Mucosa of descending colon (tissue), 3 donors: ENCODE measurements at regions not wholly inside any gene's neighbourhood (a gene's known extent, or its start where the extent isn't known, plus 50 kb on each side); places are given as distances from the start of the nearest gene placed in this dataset.
A peak's percentile ranks its signal among the peaks of the same experiment; 100 is the strongest.

Experiments used
- ATAC-seq: fragments of 200-7000 bp; cut with Tn5 transposase; one replicate; pipeline ENCODE4 v1.9.1; 2020; ENCODE audit warnings: mild to moderate bottlenecking, moderate library complexity
- DNase-seq, 3 donors: peaks; one replicate each; pipeline ENCODE4 v3.0.0-alpha.2; 2020
- H3K36me3 ChIP-seq: fragments of 200-600 bp; one replicate; pipeline ENCODE4 v1.8.0; 2021; ENCODE audit warnings: low read depth, mild to moderate bottlenecking
- H3K4me1 ChIP-seq: fragments of 200-600 bp; one replicate; pipeline ENCODE4 v1.8.0; 2021; ENCODE audit warnings: low read depth, mild to moderate bottlenecking
- H3K4me3 ChIP-seq: fragments of 200-600 bp; one replicate; pipeline ENCODE4 v1.8.0; 2021; ENCODE audit warnings: mild to moderate bottlenecking
- H3K9me3 ChIP-seq: fragments of 200-600 bp; one replicate; pipeline ENCODE4 v1.8.0; 2021; ENCODE audit warnings: mild to moderate bottlenecking
- CTCF ChIP-seq: fragments of 200-600 bp; IDR thresholded peaks from one replicate; pipeline ENCODE4 v1.8.0; 2022; ENCODE audit warnings: antibody characterized with exemption, mild to moderate bottlenecking
- intact Hi-C, 2 donors: fragments of 100-400 bp; cut with DNase I in 1 of 2; cut with micrococcal nuclease in 1 of 2; formaldehyde crosslinking; loops; one replicate each; pipeline versions ENCODE4 v1.11.0 to v1.11.1; 2022; cut with DNase I, micrococcal nuclease
- donor health status: DM: no; HTN: no; CAD: no; lungs with moderate emphysema.
- donor health status: DM: no; HTN: no; CAD: no.
- donor health status: DM: no; HTN: yes; CAD: no.

- DNase-seq = no peak
- Histone ChIP-seq H3K4me3 (no peak overlapping the region), H3K9me3 (no peaks in the 10 kb centered on the region), H3K4me1 (no peaks in the 10 kb centered on the region), H3K36me3 (no peaks in the 10 kb centered on the region)
- no peak for ATAC-seq
- intact Hi-C loops = no loop called here
- no peak for TF ChIP-seq CTCF
These were observed 87.6 kb upstream of the ARAP3 start for GRCh38 chr5:141769671-141770070.

DNA sequence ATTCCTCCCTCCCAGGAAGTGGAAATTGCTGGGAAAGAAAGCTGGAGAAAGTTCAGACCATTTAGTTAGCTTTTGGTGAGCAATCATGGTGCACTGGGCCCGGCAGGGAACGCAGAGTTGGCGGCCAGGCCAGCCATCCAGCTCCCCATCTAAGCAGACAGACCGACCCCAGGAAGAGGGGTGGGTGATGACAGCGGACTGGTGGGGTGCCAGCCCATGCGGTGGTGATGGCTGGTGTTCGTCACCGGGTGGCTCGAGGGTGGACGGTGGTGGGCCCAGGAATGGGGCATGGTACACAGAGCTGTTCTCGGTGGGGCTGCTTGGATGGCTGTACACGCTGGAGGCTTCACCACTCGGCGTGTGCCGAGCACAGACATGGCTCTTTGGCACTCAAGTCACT, 85.6 kb upstream of the ARAP3 start:
- DNase-seq (no peak), ATAC-seq (no peak)
- no peak for TF ChIP-seq CTCF
- no peaks in the 10 kb centered on the region for H3K4me1 ChIP-seq
- no peaks in the 10 kb centered on the region for H3K9me3 ChIP-seq
- no peak overlapping the region for H3K4me3 ChIP-seq
- intact Hi-C loops = no loop called here
- H3K36me3 ChIP-seq = no peaks in the 10 kb centered on the region

DNA sequence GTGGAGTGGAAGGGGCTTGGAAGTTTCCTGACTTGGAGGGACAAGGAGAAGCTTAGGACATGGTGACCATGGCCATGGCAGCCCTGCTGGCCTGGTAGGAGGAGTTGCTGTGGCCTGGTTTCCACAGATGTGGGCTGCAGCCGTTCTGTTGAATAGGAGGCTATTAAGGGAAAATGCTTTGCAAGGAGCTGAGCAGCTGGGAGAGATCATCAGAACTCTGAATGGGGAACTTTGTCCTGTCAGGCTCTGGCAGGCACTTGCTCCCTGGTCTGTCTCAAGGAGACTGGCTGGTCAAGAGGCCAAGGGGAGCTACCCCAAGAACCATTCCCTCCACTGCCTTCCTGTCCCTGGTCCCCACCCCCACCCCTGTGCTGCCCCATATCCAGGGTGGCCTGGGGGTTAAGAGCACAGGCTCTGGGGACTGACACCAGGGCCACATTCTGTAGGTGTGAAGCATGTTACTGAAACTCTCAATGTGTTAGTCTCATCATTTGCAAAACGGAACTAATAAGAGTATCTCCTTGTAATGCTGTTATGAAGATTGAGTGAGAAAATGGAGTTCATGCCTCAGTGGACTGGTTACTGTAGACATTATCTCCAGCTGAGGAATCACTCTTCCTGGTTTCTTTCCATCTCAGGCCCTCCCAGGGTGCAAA, 84.0 kb upstream of the ARAP3 start:
- no peak for ATAC-seq

GRCh38 chr5:141763541-141763940, 81.5 kb upstream of the ARAP3 start:
- DNase-seq (no peak), ATAC-seq (no peak)
- H3K9me3 ChIP-seq = no peaks in the 10 kb centered on the region
- no peak overlapping the region for H3K4me3 ChIP-seq
- no peaks in the 10 kb centered on the region for H3K4me1 ChIP-seq
- no peak for TF ChIP-seq CTCF
- intact Hi-C loops = no loop called here
- H3K36me3 ChIP-seq = no peaks in the 10 kb centered on the region

More for the DNA sequence above, 84.0 kb upstream of the ARAP3 start:
- no peaks in the 10 kb centered on the region for H3K4me1 ChIP-seq
- no peak overlapping the region for H3K4me3 ChIP-seq
- H3K36me3 ChIP-seq = no peaks in the 10 kb centered on the region
- intact Hi-C loops = no loop called here
- DNase-seq = no peak
- no peak for TF ChIP-seq CTCF
- no peaks in the 10 kb centered on the region for H3K9me3 ChIP-seq

DNA sequence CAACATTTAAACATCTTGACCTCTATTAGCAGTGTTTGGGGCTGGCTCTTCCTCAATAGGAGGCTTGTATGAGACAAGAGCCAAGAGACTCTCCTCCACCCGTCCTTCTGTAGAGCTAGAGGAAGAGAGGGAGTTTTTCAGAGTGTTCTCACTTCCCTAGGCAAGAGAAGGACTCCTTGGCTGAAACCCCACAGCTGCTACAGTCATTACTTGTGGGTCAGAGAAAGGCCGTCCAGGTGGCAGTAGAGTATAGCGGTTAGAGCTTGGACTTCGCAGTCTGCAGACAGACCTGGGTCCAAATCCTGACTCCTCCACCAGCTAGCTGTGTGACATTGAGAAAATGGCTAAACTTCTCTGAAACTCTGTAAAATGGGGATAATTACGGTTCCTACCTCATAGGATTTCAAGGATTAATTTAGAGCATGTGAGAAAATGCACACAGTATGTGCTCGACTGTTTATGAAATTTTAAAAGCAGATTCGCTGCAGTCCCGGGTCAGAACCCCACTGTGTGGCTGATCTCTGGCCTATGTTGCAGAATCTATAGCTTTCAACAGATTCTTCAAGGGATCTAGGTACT, 80.8 kb upstream of the ARAP3 start:
- Histone ChIP-seq H3K4me3 (no peak overlapping the region), H3K9me3 (no peaks in the 10 kb centered on the region), H3K36me3 (no peaks in the 10 kb centered on the region), H3K4me1 (no peaks in the 10 kb centered on the region)
- TF ChIP-seq CTCF = no peak
- DNase-seq (no peak), ATAC-seq (peak; percentile 37)
- intact Hi-C loops = no loop called here

GRCh38 chr5:141762316-141762715, 80.3 kb upstream of the ARAP3 start:
- Histone ChIP-seq H3K9me3 (no peaks in the 10 kb centered on the region), H3K4me1 (no peaks in the 10 kb centered on the region), H3K36me3 (no peaks in the 10 kb centered on the region), H3K4me3 (no peak overlapping the region)
- ATAC-seq = no peak
- intact Hi-C loops = no loop called here
- no peak for DNase-seq
- TF ChIP-seq CTCF = no peak
